Dermis blood vessel endothelial cell (primary cell): ENCODE measurements at regions not wholly inside any gene's neighbourhood (a gene's known extent, or its start where the extent isn't known, plus 50 kb on each side); places are given as distances from the start of the nearest gene placed in this dataset.

Source experiments
- DNase-seq: peaks from one replicate; pipeline ENCODE4 v3.0.0; 2010

- DNase-seq, result no peak
Measured at GRCh38 chr3:148232389-148232788, 465.3 kb upstream of the AGTR1 start.

- DNase-seq, result no peak
Measured at GRCh38 chr3:148233403-148233802, 464.3 kb upstream of the AGTR1 start.

GRCh38 chr3:148234536-148234935, 463.2 kb upstream of the AGTR1 start:
- DNase-seq, result no peak

GRCh38 chr3:148235566-148235965, 462.1 kb upstream of the AGTR1 start:
- no peak for DNase-seq

- no peak for DNase-seq
Measured at GRCh38 chr3:148238421-148238821, 459.3 kb upstream of the AGTR1 start.

GRCh38 chr3:148240351-148240750, 457.4 kb upstream of the AGTR1 start:
- no peak for DNase-seq

- DNase-seq, result no peak
Measured at GRCh38 chr3:148243609-148244008, 454.1 kb upstream of the AGTR1 start.

GRCh38 chr3:148246291-148246923, 451.3 kb upstream of the AGTR1 start:
- no peak for DNase-seq

- no peak for DNase-seq
Measured at GRCh38 chr3:148253713-148254112, 444.0 kb upstream of the AGTR1 start.

- DNase-seq, result no peak
Measured at GRCh38 chr3:148254402-148254801, 443.3 kb upstream of the AGTR1 start.

- no peak for DNase-seq
Measured at GRCh38 chr3:148255981-148256969, 441.4 kb upstream of the AGTR1 start.

GRCh38 chr3:148262980-148263379, 434.7 kb upstream of the AGTR1 start:
- no peak for DNase-seq

- no peak for DNase-seq
Measured at GRCh38 chr3:148265841-148266240, 431.9 kb upstream of the AGTR1 start.

- DNase-seq, result no peak
Measured at GRCh38 chr3:148266341-148266740, 431.4 kb upstream of the AGTR1 start.

GRCh38 chr3:148269816-148270215, 427.9 kb upstream of the AGTR1 start:
- DNase-seq, result no peak

- DNase-seq, result no peak
Measured at GRCh38 chr3:148280623-148281242, 417.0 kb upstream of the AGTR1 start.

GRCh38 chr3:148289159-148289558, 408.5 kb upstream of the AGTR1 start:
- no peak for DNase-seq

GRCh38 chr3:148297013-148297412, 400.7 kb upstream of the AGTR1 start:
- no peak for DNase-seq

- no peak for DNase-seq
Measured at GRCh38 chr3:148307443-148307843, 390.3 kb upstream of the AGTR1 start.

- DNase-seq, result peak; percentile 55
Measured at GRCh38 chr3:148309390-148310035, 388.2 kb upstream of the AGTR1 start.

GRCh38 chr3:148315756-148316155, 381.9 kb upstream of the AGTR1 start:
- DNase-seq, result no peak

GRCh38 chr3:148318240-148318639, 379.5 kb upstream of the AGTR1 start:
- DNase-seq, result no peak
